A673 (cell line): ENCODE measurements at regions not wholly inside any gene's neighbourhood (a gene's known extent, or its start where the extent isn't known, plus 50 kb on each side); places are given as distances from the start of the nearest gene placed in this dataset.

Experiments
- EZH2 ChIP-seq: fragments of 200-600 bp; sonication (generic); IDR thresholded peaks from 2 replicates; pipeline ENCODE4 v1.6.1; 2017; ENCODE audit warnings: borderline replicate concordance, low read depth, mild to moderate bottlenecking, mixed read lengths, antibody characterized with exemption, low read length; ENCODE audit not compliant: poor library complexity, severe bottlenecking
- TF ChIP-seq, protein P1 (sequence below): fragments of 300-800, 200-600 bp; sonication (generic); conservative IDR thresholded peaks from 2 replicates; pipeline ENCODE4 v1.5.1; 2017; ENCODE audit warnings: low read depth, mild to moderate bottlenecking, antibody characterized with exemption, low read length, moderate library complexity, mixed read lengths

DNA sequence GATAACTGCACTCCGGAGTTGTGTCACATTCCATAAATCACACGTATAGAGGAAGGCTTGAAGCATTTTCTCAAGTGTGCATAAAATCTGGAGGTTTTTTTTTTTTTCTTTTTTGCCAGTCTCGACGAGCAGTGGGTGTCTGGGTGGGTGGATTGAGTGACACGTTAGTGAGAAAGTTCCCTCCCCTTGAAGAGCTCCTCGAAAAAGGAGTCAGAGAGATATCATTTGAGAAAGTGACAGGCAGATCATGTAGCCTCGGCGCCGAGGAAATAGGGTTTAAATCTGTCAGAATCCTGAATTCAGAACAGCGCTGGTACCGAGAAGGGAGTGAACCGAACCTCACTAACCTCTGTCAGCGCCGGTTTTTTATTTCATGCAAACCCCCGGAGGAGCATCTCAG is 269.5 kb upstream of the ARID1B start:
- no peak for TF ChIP-seq EZH2
- TF ChIP-seq, protein P1, sequence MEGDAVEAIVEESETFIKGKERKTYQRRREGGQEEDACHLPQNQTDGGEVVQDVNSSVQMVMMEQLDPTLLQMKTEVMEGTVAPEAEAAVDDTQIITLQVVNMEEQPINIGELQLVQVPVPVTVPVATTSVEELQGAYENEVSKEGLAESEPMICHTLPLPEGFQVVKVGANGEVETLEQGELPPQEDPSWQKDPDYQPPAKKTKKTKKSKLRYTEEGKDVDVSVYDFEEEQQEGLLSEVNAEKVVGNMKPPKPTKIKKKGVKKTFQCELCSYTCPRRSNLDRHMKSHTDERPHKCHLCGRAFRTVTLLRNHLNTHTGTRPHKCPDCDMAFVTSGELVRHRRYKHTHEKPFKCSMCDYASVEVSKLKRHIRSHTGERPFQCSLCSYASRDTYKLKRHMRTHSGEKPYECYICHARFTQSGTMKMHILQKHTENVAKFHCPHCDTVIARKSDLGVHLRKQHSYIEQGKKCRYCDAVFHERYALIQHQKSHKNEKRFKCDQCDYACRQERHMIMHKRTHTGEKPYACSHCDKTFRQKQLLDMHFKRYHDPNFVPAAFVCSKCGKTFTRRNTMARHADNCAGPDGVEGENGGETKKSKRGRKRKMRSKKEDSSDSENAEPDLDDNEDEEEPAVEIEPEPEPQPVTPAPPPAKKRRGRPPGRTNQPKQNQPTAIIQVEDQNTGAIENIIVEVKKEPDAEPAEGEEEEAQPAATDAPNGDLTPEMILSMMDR, result no peak
